Body of pancreas (tissue), 4 donors: ENCODE measurements at regions not wholly inside any gene's neighbourhood (a gene's known extent, or its start where the extent isn't known, plus 50 kb on each side); places are given as distances from the start of the nearest gene placed in this dataset.

Experiments used
- CTCF ChIP-seq, 7 experiments: fragments of 450-650 bp in 4 of 7; fragments of 200-600 bp in 3 of 7; sonication (generic) in 3 of 7; IDR thresholded peaks; one replicate each; pipeline ENCODE4 v1.5.1; 2016 to 2019; ENCODE audit warnings: antibody characterized with exemption in 7 of 7
- POLR2A ChIP-seq, 3 donors: fragments of 450-650 bp; IDR thresholded peaks; one replicate each; pipeline ENCODE4 v1.6.1; 2016; ENCODE audit warnings: antibody characterized with exemption in 3 of 3, mild to moderate bottlenecking in 2 of 3

GRCh38 chr5:8660133-8660893 lies 791.4 kb downstream of the MTRR start:
- TF ChIP-seq POLR2A (IDR thresholded peaks at IDR 0.05) (no peak), CTCF (IDR thresholded peaks at IDR 0.05) (no peak)
